ENCODE measurements at regions not wholly inside any gene's neighbourhood (a gene's known extent, or its start where the extent isn't known, plus 50 kb on each side); places are given as distances from the start of the nearest gene placed in this dataset.
"Not testable (repeated sequence)": the region's sequence is repeated elsewhere in the genome, so short reads cannot be mapped to it uniquely, and the experiment has no call there.

GRCh38 chr16:73404001-73404400 lies 356.1 kb upstream of the ZFHX3 start:
- no peak for DNase-seq
- ChIA-PET POLR2A (ENCODE audit: partially characterized antibody) (no interaction called here), CTCF (ENCODE audit: partially characterized antibody) (no interaction called here)
- Mint-ChIP-seq H3K4me3 (no peak overlapping the region), H3K27ac (no peak overlapping the region), H3K9me3 (peaks cover 0 to 7% (median 2%) of the 10 kb centered on the region in 8 donors), H3K36me3 (no peaks in the 10 kb centered on the region), H3K27me3 (peaks cover 0 to 1% of the 10 kb centered on the region in 2 donors), H3K4me1 (no peaks in the 10 kb centered on the region)
- Histone ChIP-seq H3K4me3 (ENCODE audit: low read length in 2 of 2) (no peak overlapping the region), H3K27ac (ENCODE audit: low read depth, low read length) (no peak overlapping the region), H3K36me3 (ENCODE audit: insufficient read depth, low read length) (no peaks in the 10 kb centered on the region), H3K4me1 (ENCODE audit: insufficient read depth, low read length) (no peaks in the 10 kb centered on the region), H3K9me3 (ENCODE audit: control insufficient read depth in 1 of 2, low read length in 2 of 2) (no peaks in the 10 kb centered on the region), H3K27me3 (ENCODE audit: insufficient read depth, low read length) (no peaks in the 10 kb centered on the region)
- intact Hi-C loops (cut with micrococcal nuclease): no loop called here

- H3K27ac ChIP-seq (ENCODE audit: low read depth, low read length): no peak overlapping the region
- Mint-ChIP-seq H3K27me3 (peaks cover 0 to 1% of the 10 kb centered on the region in 2 donors), H3K4me3 (no peak overlapping the region), H3K4me1 (no peaks in the 10 kb centered on the region), H3K27ac (no peak overlapping the region), H3K36me3 (no peaks in the 10 kb centered on the region), H3K9me3 (peaks cover 0 to 7% (median 2%) of the 10 kb centered on the region in 8 donors)
- no peak overlapping the region for H3K4me3 ChIP-seq (ENCODE audit: low read length in 2 of 2)
- no peak for DNase-seq
- POLR2A ChIA-PET (ENCODE audit: partially characterized antibody): no interaction called here
- CTCF ChIA-PET (ENCODE audit: partially characterized antibody): no interaction called here
- intact Hi-C loops (cut with micrococcal nuclease): no loop called here
- H3K27me3 ChIP-seq (ENCODE audit: insufficient read depth, low read length): no peaks in the 10 kb centered on the region
- H3K4me1 ChIP-seq (ENCODE audit: insufficient read depth, low read length): no peaks in the 10 kb centered on the region
- no peaks in the 10 kb centered on the region for H3K36me3 ChIP-seq (ENCODE audit: insufficient read depth, low read length)
- H3K9me3 ChIP-seq (ENCODE audit: control insufficient read depth in 1 of 2, low read length in 2 of 2): no peaks in the 10 kb centered on the region
Measured at GRCh38 chr16:73403291-73403690, 355.4 kb upstream of the ZFHX3 start.

- Histone ChIP-seq H3K27me3 (ENCODE audit: insufficient read depth, low read length) (no peaks in the 10 kb centered on the region), H3K4me3 (ENCODE audit: low read length in 2 of 2) (no peak overlapping the region), H3K9me3 (ENCODE audit: control insufficient read depth in 1 of 2, low read length in 2 of 2) (no peaks in the 10 kb centered on the region), H3K36me3 (ENCODE audit: insufficient read depth, low read length) (no peaks in the 10 kb centered on the region), H3K27ac (ENCODE audit: low read depth, low read length) (no peak overlapping the region), H3K4me1 (ENCODE audit: insufficient read depth, low read length) (no peaks in the 10 kb centered on the region)
- Mint-ChIP-seq H3K36me3 (no peaks in the 10 kb centered on the region), H3K9me3 (peaks cover 0 to 7% (median 3%) of the 10 kb centered on the region in 8 donors), H3K4me3 (no peak overlapping the region), H3K27ac (no peak overlapping the region), H3K27me3 (peaks cover 0 to 1% of the 10 kb centered on the region in 2 donors), H3K4me1 (no peaks in the 10 kb centered on the region)
- CTCF ChIA-PET (ENCODE audit: partially characterized antibody): no interaction called here
- intact Hi-C loops (cut with micrococcal nuclease): no loop called here
- POLR2A ChIA-PET (ENCODE audit: partially characterized antibody): no interaction called here
- DNase-seq: no peak
Measured at GRCh38 chr16:73400951-73401350, 353.0 kb upstream of the ZFHX3 start.

- H3K4me3 ChIP-seq (ENCODE audit: low read length in 2 of 2): no peak overlapping the region
- peaks cover 0 to 7% (median 3%) of the 10 kb centered on the region in 8 donors for H3K9me3 Mint-ChIP-seq
- no peaks in the 10 kb centered on the region for H3K4me1 Mint-ChIP-seq
- no peaks in the 10 kb centered on the region for H3K4me1 ChIP-seq (ENCODE audit: insufficient read depth, low read length)
- no peak overlapping the region for H3K27ac Mint-ChIP-seq
- no peaks in the 10 kb centered on the region for H3K36me3 ChIP-seq (ENCODE audit: insufficient read depth, low read length)
- ChIA-PET POLR2A (ENCODE audit: partially characterized antibody) (no interaction called here), CTCF (ENCODE audit: partially characterized antibody) (no interaction called here)
- intact Hi-C loops (cut with micrococcal nuclease): no loop called here
- H3K9me3 ChIP-seq (ENCODE audit: control insufficient read depth in 1 of 2, low read length in 2 of 2): no peaks in the 10 kb centered on the region
- H3K4me3 Mint-ChIP-seq: no peak overlapping the region
- peaks cover 0 to 1% of the 10 kb centered on the region in 2 donors for H3K27me3 Mint-ChIP-seq
- H3K27ac ChIP-seq (ENCODE audit: low read depth, low read length): no peak overlapping the region
- H3K36me3 Mint-ChIP-seq: no peaks in the 10 kb centered on the region
- H3K27me3 ChIP-seq (ENCODE audit: insufficient read depth, low read length): no peaks in the 10 kb centered on the region
- DNase-seq: no peak
Measured at GRCh38 chr16:73399997-73400396, 352.1 kb upstream of the ZFHX3 start.

- no peak for DNase-seq
- Mint-ChIP-seq H3K4me1 (no peaks in the 10 kb centered on the region), H3K27me3 (peaks cover 0 to 1% of the 10 kb centered on the region in 2 donors), H3K9me3 (peaks cover 0 to 7% (median 3%) of the 10 kb centered on the region in 8 donors), H3K36me3 (no peaks in the 10 kb centered on the region), H3K27ac (no peak overlapping the region), H3K4me3 (no peak overlapping the region)
- no peaks in the 10 kb centered on the region for H3K9me3 ChIP-seq (ENCODE audit: control insufficient read depth in 1 of 2, low read length in 2 of 2)
- H3K4me3 ChIP-seq (ENCODE audit: low read length in 2 of 2): no peak overlapping the region
- H3K36me3 ChIP-seq (ENCODE audit: insufficient read depth, low read length): no peaks in the 10 kb centered on the region
- ChIA-PET CTCF (ENCODE audit: partially characterized antibody) (no interaction called here), POLR2A (ENCODE audit: partially characterized antibody) (no interaction called here)
- no peaks in the 10 kb centered on the region for H3K27me3 ChIP-seq (ENCODE audit: insufficient read depth, low read length)
- no peak overlapping the region for H3K27ac ChIP-seq (ENCODE audit: low read depth, low read length)
- intact Hi-C loops (cut with micrococcal nuclease): no loop called here
- no peaks in the 10 kb centered on the region for H3K4me1 ChIP-seq (ENCODE audit: insufficient read depth, low read length)
Measured at GRCh38 chr16:73399486-73399885, 351.6 kb upstream of the ZFHX3 start.

- H3K9me3 Mint-ChIP-seq; H3K36me3 ChIP-seq (ENCODE audit: insufficient read depth, low read length); POLR2A ChIA-PET (ENCODE audit: partially characterized antibody); H3K27ac ChIP-seq (ENCODE audit: low read depth, low read length); H3K4me1 Mint-ChIP-seq; H3K4me1 ChIP-seq (ENCODE audit: insufficient read depth, low read length); CTCF ChIA-PET (ENCODE audit: partially characterized antibody); H3K4me3 ChIP-seq (ENCODE audit: low read length in 2 of 2); DNase-seq; H3K36me3 Mint-ChIP-seq; H3K27ac Mint-ChIP-seq; H3K4me3 Mint-ChIP-seq; H3K27me3 ChIP-seq (ENCODE audit: insufficient read depth, low read length); intact Hi-C loops (cut with micrococcal nuclease); H3K9me3 ChIP-seq (ENCODE audit: control insufficient read depth in 1 of 2, low read length in 2 of 2); H3K27me3 Mint-ChIP-seq: not testable (repeated sequence)
Measured at GRCh38 chr16:73398604-73399003, 350.7 kb upstream of the ZFHX3 start.

GRCh38 chr16:73396556-73396955 lies 348.6 kb upstream of the ZFHX3 start:
- no peaks in the 10 kb centered on the region for H3K4me1 Mint-ChIP-seq
- no peaks in the 10 kb centered on the region for H3K36me3 ChIP-seq (ENCODE audit: insufficient read depth, low read length)
- H3K4me3 ChIP-seq (ENCODE audit: low read length in 2 of 2): no peak overlapping the region
- no peaks in the 10 kb centered on the region for H3K27me3 Mint-ChIP-seq
- DNase-seq: no peak
- no peaks in the 10 kb centered on the region for H3K27me3 ChIP-seq (ENCODE audit: insufficient read depth, low read length)
- no peak overlapping the region for H3K4me3 Mint-ChIP-seq
- no peak overlapping the region for H3K27ac ChIP-seq (ENCODE audit: low read depth, low read length)
- ChIA-PET CTCF (ENCODE audit: partially characterized antibody) (no interaction called here), POLR2A (ENCODE audit: partially characterized antibody) (no interaction called here)
- intact Hi-C loops (cut with micrococcal nuclease): no loop called here
- no peaks in the 10 kb centered on the region for H3K36me3 Mint-ChIP-seq
- H3K27ac Mint-ChIP-seq: no peak overlapping the region
- H3K4me1 ChIP-seq (ENCODE audit: insufficient read depth, low read length): no peaks in the 10 kb centered on the region
- H3K9me3 ChIP-seq (ENCODE audit: control insufficient read depth in 1 of 2, low read length in 2 of 2): no peaks in the 10 kb centered on the region
- H3K9me3 Mint-ChIP-seq: peaks cover 0 to 5% (median 1%) of the 10 kb centered on the region in 8 donors

GRCh38 chr16:73390936-73391335 lies 343.0 kb upstream of the ZFHX3 start:
- Histone ChIP-seq H3K36me3 (ENCODE audit: insufficient read depth, low read length) (no peaks in the 10 kb centered on the region), H3K4me1 (ENCODE audit: insufficient read depth, low read length) (no peaks in the 10 kb centered on the region), H3K27ac (ENCODE audit: low read depth, low read length) (no peak overlapping the region), H3K9me3 (ENCODE audit: control insufficient read depth in 1 of 2, low read length in 2 of 2) (no peaks in the 10 kb centered on the region), H3K4me3 (ENCODE audit: low read length in 2 of 2) (no peak overlapping the region), H3K27me3 (ENCODE audit: insufficient read depth, low read length) (no peaks in the 10 kb centered on the region)
- intact Hi-C loops (cut with micrococcal nuclease): no loop called here
- Mint-ChIP-seq H3K27me3 (peaks cover 0 to 1% of the 10 kb centered on the region in 2 donors), H3K27ac (no peak overlapping the region), H3K9me3 (peaks cover 0 to 5% (median 0%) of the 10 kb centered on the region in 8 donors), H3K4me3 (no peak overlapping the region), H3K36me3 (no peaks in the 10 kb centered on the region), H3K4me1 (no peaks in the 10 kb centered on the region)
- ChIA-PET POLR2A (ENCODE audit: partially characterized antibody) (no interaction called here), CTCF (ENCODE audit: partially characterized antibody) (no interaction called here)
- DNase-seq: no peak
